NCI-H1930 (cell line): ENCODE measurements at regions not wholly inside any gene's neighbourhood (a gene's known extent, or its start where the extent isn't known, plus 50 kb on each side); places are given as distances from the start of the nearest gene placed in this dataset.
"Not testable (repeated sequence)": the region's sequence is repeated elsewhere in the genome, so short reads cannot be mapped to it uniquely, and the experiment has no call there.

Experiments
- DNase-seq, 2 experiments: peaks; one replicate each; lab custom pipeline; 2025; lab: John Stamatoyannopoulos, UW

GRCh38 chr15:20237256-20238020 lies 304.2 kb downstream of the GOLGA6L6 start:
- DNase-seq = not testable (repeated sequence)

GRCh38 chr15:20235728-20236127 lies 305.9 kb downstream of the GOLGA6L6 start:
- not testable (repeated sequence) for DNase-seq

- DNase-seq = not testable (repeated sequence)
Measured at GRCh38 chr15:20234006-20234540, 307.5 kb downstream of the GOLGA6L6 start.

GRCh38 chr15:20232457-20232856 lies 309.1 kb downstream of the GOLGA6L6 start:
- DNase-seq = not testable (repeated sequence)

- DNase-seq = not testable (repeated sequence)
Measured at GRCh38 chr15:20230656-20231055, 310.9 kb downstream of the GOLGA6L6 start.

GRCh38 chr15:20228791-20229190 lies 312.8 kb downstream of the GOLGA6L6 start:
- DNase-seq = not testable (repeated sequence)

GRCh38 chr15:20227119-20227853 lies 314.3 kb downstream of the GOLGA6L6 start:
- DNase-seq = not testable (repeated sequence)

GRCh38 chr15:20226531-20226930 lies 315.1 kb downstream of the GOLGA6L6 start:
- DNase-seq = not testable (repeated sequence)

GRCh38 chr15:20221063-20221462 lies 320.5 kb downstream of the GOLGA6L6 start:
- DNase-seq = not testable (repeated sequence)

- not testable (repeated sequence) for DNase-seq
Measured at GRCh38 chr15:20219171-20219570, 322.4 kb downstream of the GOLGA6L6 start.

- DNase-seq = not testable (repeated sequence)
Measured at GRCh38 chr15:20215700-20216099, 325.9 kb downstream of the GOLGA6L6 start.

GRCh38 chr15:20214101-20214500 lies 327.5 kb downstream of the GOLGA6L6 start:
- not testable (repeated sequence) for DNase-seq

- DNase-seq = not testable (repeated sequence)
Measured at GRCh38 chr15:20211508-20211907, 330.1 kb downstream of the GOLGA6L6 start.

- DNase-seq = not testable (repeated sequence)
Measured at GRCh38 chr15:20209973-20210372, 331.6 kb downstream of the GOLGA6L6 start.

- not testable (repeated sequence) for DNase-seq
Measured at GRCh38 chr15:20207607-20208006, 334.0 kb downstream of the GOLGA6L6 start.

- DNase-seq = not testable (repeated sequence)
Measured at GRCh38 chr15:20207198-20207597, 334.4 kb downstream of the GOLGA6L6 start.

- not testable (repeated sequence) for DNase-seq
Measured at GRCh38 chr15:20204177-20204866, 337.3 kb downstream of the GOLGA6L6 start.

GRCh38 chr15:20203649-20204150 lies 337.9 kb downstream of the GOLGA6L6 start:
- DNase-seq = not testable (repeated sequence)

- not testable (repeated sequence) for DNase-seq
Measured at GRCh38 chr15:20194591-20195198, 346.9 kb downstream of the GOLGA6L6 start.

GRCh38 chr15:20192982-20193929 lies 348.3 kb downstream of the GOLGA6L6 start:
- not testable (repeated sequence) for DNase-seq
